IPS-20b (cell line): ENCODE measurements at regions not wholly inside any gene's neighbourhood (a gene's known extent, or its start where the extent isn't known, plus 50 kb on each side); places are given as distances from the start of the nearest gene placed in this dataset.

Experiments used
- H3K27ac ChIP-seq: one replicate; pipeline ENCODE4 v1.5.1; 2013; ENCODE audit warnings: low read length
- H3K27me3 ChIP-seq: 2 replicates; pipeline ENCODE4 v1.6.1; 2013; ENCODE audit warnings: mild to moderate bottlenecking, low read length, inconsistent platforms; ENCODE audit not compliant: insufficient read depth
- H3K36me3 ChIP-seq: 2 replicates; pipeline ENCODE4 v1.6.1; 2013; ENCODE audit warnings: low read depth, mild to moderate bottlenecking, inconsistent platforms, low read length, moderate library complexity; ENCODE audit not compliant: insufficient read depth
- H3K4me1 ChIP-seq: 2 replicates; pipeline ENCODE4 v1.6.1; 2013; ENCODE audit warnings: mild to moderate bottlenecking, control low read depth, inconsistent platforms, low read length, moderate library complexity; ENCODE audit not compliant: insufficient read depth
- H3K4me3 ChIP-seq: 2 replicates; pipeline ENCODE4 v1.5.1; 2013; ENCODE audit warnings: mild to moderate bottlenecking, low read length, inconsistent platforms
- H3K9ac ChIP-seq: 2 replicates; pipeline ENCODE4 v1.6.1; 2013; ENCODE audit warnings: low read depth, mild to moderate bottlenecking, inconsistent platforms, low read length, moderate library complexity
- H3K9me3 ChIP-seq: 2 replicates; pipeline ENCODE4 v1.6.1; 2013; ENCODE audit warnings: mild to moderate bottlenecking, low read depth, low read length, inconsistent platforms; ENCODE audit not compliant: insufficient read depth

GRCh38 chr5:56361398-56361797, 128.3 kb upstream of the ANKRD55 start:
- Histone ChIP-seq H3K27ac (no peak overlapping the region), H3K27me3 (no peaks in the 10 kb centered on the region), H3K4me1 (no peaks in the 10 kb centered on the region), H3K9ac (no peak overlapping the region), H3K4me3 (no peak overlapping the region), H3K36me3 (no peaks in the 10 kb centered on the region), H3K9me3 (no peaks in the 10 kb centered on the region)

- H3K36me3 ChIP-seq: no peaks in the 10 kb centered on the region
- no peak overlapping the region for H3K27ac ChIP-seq
- no peak overlapping the region for H3K4me3 ChIP-seq
- no peaks in the 10 kb centered on the region for H3K27me3 ChIP-seq
- H3K4me1 ChIP-seq: no peaks in the 10 kb centered on the region
- H3K9ac ChIP-seq: no peak overlapping the region
- no peaks in the 10 kb centered on the region for H3K9me3 ChIP-seq
Measured at GRCh38 chr5:56360816-56361215, 127.7 kb upstream of the ANKRD55 start.

- Histone ChIP-seq H3K27ac (no peak overlapping the region), H3K36me3 (no peaks in the 10 kb centered on the region), H3K4me3 (no peak overlapping the region), H3K9me3 (no peaks in the 10 kb centered on the region), H3K4me1 (no peaks in the 10 kb centered on the region), H3K27me3 (no peaks in the 10 kb centered on the region), H3K9ac (no peak overlapping the region)
Measured at GRCh38 chr5:56359809-56360685, 126.9 kb upstream of the ANKRD55 start.

GRCh38 chr5:56358703-56359681, 125.9 kb upstream of the ANKRD55 start:
- Histone ChIP-seq H3K36me3 (no peaks in the 10 kb centered on the region), H3K4me3 (no peak overlapping the region), H3K27ac (no peak overlapping the region), H3K9ac (no peak overlapping the region), H3K4me1 (no peaks in the 10 kb centered on the region), H3K27me3 (no peaks in the 10 kb centered on the region), H3K9me3 (no peaks in the 10 kb centered on the region)

GRCh38 chr5:56358046-56358445, 124.9 kb upstream of the ANKRD55 start:
- Histone ChIP-seq H3K4me1 (no peaks in the 10 kb centered on the region), H3K9me3 (no peaks in the 10 kb centered on the region), H3K36me3 (no peaks in the 10 kb centered on the region), H3K9ac (no peak overlapping the region), H3K27me3 (no peaks in the 10 kb centered on the region), H3K4me3 (no peak overlapping the region), H3K27ac (no peak overlapping the region)

GRCh38 chr5:56357426-56357825, 124.3 kb upstream of the ANKRD55 start:
- H3K27me3 ChIP-seq: no peaks in the 10 kb centered on the region

GRCh38 chr5:56356836-56357160, 123.7 kb upstream of the ANKRD55 start:
- Histone ChIP-seq H3K9me3 (no peaks in the 10 kb centered on the region), H3K27ac (no peak overlapping the region), H3K36me3 (no peaks in the 10 kb centered on the region), H3K4me1 (no peaks in the 10 kb centered on the region), H3K4me3 (no peak overlapping the region), H3K9ac (no peak overlapping the region), H3K27me3 (no peaks in the 10 kb centered on the region)

More at GRCh38 chr5:56357426-56357825, 124.3 kb upstream of the ANKRD55 start:
- Histone ChIP-seq H3K27ac (no peak overlapping the region), H3K36me3 (no peaks in the 10 kb centered on the region), H3K9ac (no peak overlapping the region), H3K4me3 (no peak overlapping the region), H3K9me3 (no peaks in the 10 kb centered on the region), H3K4me1 (no peaks in the 10 kb centered on the region)

- H3K9ac ChIP-seq: no peak overlapping the region
- no peaks in the 10 kb centered on the region for H3K4me1 ChIP-seq
- no peaks in the 10 kb centered on the region for H3K36me3 ChIP-seq
- H3K27ac ChIP-seq: no peak overlapping the region
- no peaks in the 10 kb centered on the region for H3K27me3 ChIP-seq
- no peak overlapping the region for H3K4me3 ChIP-seq
- no peaks in the 10 kb centered on the region for H3K9me3 ChIP-seq
Measured at GRCh38 chr5:56356121-56356835, 123.1 kb upstream of the ANKRD55 start.

- no peak overlapping the region for H3K27ac ChIP-seq
- no peaks in the 10 kb centered on the region for H3K36me3 ChIP-seq
- H3K9ac ChIP-seq: no peak overlapping the region
- H3K9me3 ChIP-seq: no peaks in the 10 kb centered on the region
- no peaks in the 10 kb centered on the region for H3K4me1 ChIP-seq
- no peaks in the 10 kb centered on the region for H3K27me3 ChIP-seq
- H3K4me3 ChIP-seq: no peak overlapping the region
Measured at GRCh38 chr5:56354836-56355235, 121.7 kb upstream of the ANKRD55 start.

GRCh38 chr5:56352808-56353590, 119.9 kb upstream of the ANKRD55 start:
- Histone ChIP-seq H3K27me3 (no peaks in the 10 kb centered on the region), H3K9ac (no peak overlapping the region), H3K4me1 (no peaks in the 10 kb centered on the region), H3K36me3 (no peaks in the 10 kb centered on the region), H3K4me3 (no peak overlapping the region), H3K27ac (no peak overlapping the region), H3K9me3 (no peaks in the 10 kb centered on the region)
